Sigmoid colon (tissue), 6 donors: ENCODE measurements at regions not wholly inside any gene's neighbourhood (a gene's known extent, or its start where the extent isn't known, plus 50 kb on each side); places are given as distances from the start of the nearest gene placed in this dataset.
"Not testable (repeated sequence)": the region's sequence is repeated elsewhere in the genome, so short reads cannot be mapped to it uniquely, and the experiment has no call there.

Source experiments
- DNase-seq: peaks from one replicate; pipeline ENCODE4 v3.0.0-alpha.2; 2019
- H3K27ac ChIP-seq, 4 donors: fragments of 200-600 bp; sonication (generic); one replicate each; pipeline ENCODE4 v1.5.1; 2016 to 2019; ENCODE audit warnings: mild to moderate bottlenecking in 1 of 4
- H3K27me3 ChIP-seq, 3 donors: fragments of 200-600 bp; sonication (generic); one replicate each; pipeline ENCODE4 v1.5.1; 2019; ENCODE audit warnings: mild to moderate bottlenecking in 1 of 3
- H3K36me3 ChIP-seq, 4 donors: fragments of 200-600 bp; sonication (generic); one replicate each; pipeline ENCODE4 v1.5.1; 2016 to 2019
- H3K4me1 ChIP-seq, 4 donors: fragments of 200-600 bp; sonication (generic); one replicate each; pipeline ENCODE4 v1.5.1; 2017 to 2019
- H3K4me3 ChIP-seq, 4 donors: fragments of 200-600 bp; sonication (generic); one replicate each; pipeline ENCODE4 v1.5.1; 2017 to 2019; ENCODE audit warnings: mild to moderate bottlenecking in 2 of 4, moderate library complexity in 1 of 4
- H3K9me3 ChIP-seq, 4 donors: fragments of 200-600 bp in 3 of 4; sonication (generic) in 3 of 4; one replicate each; pipeline versions ENCODE4 v1.5.1 to v1.6.1; 2013 to 2019
- EP300 ChIP-seq, 4 donors: sonication (generic); formaldehyde crosslinking; IDR thresholded peaks; one replicate each; pipeline ENCODE4 v1.6.1; 2017; ENCODE audit warnings: antibody characterized with exemption in 4 of 4
- POLR2A ChIP-seq, 2 donors: fragments of 450-650 bp; IDR thresholded peaks; one replicate each; pipeline ENCODE4 v1.6.1; 2016; ENCODE audit warnings: antibody characterized with exemption in 2 of 2, mild to moderate bottlenecking in 2 of 2, moderate library complexity in 2 of 2
- POLR2AphosphoS5 ChIP-seq, 4 donors: sonication (generic); formaldehyde crosslinking; IDR thresholded peaks; one replicate each; pipeline ENCODE4 v1.6.1; 2017; ENCODE audit warnings: antibody characterized with exemption in 4 of 4
- WGBS, 2 donors: extraction: QIAGEN DNeasy Blood & Tissue Kit; methylation state at CpG; one replicate each; pipeline ENCODE4 v1.1.7; 2013; 5-methylcytosine and 5-hydroxymethylcytosine counted together
- intact Hi-C: fragments of 100-400 bp; cut with DNase I; formaldehyde crosslinking; loops from one replicate; pipeline ENCODE4 v1.15.1; 2023
- TF ChIP-seq, protein P1 (sequence below), 4 experiments: fragments of 450-650 bp in 3 of 4; fragments of 200-600 bp in 1 of 4; IDR thresholded peaks; one replicate each; pipeline ENCODE4 v1.5.1; 2016 to 2019; ENCODE audit warnings: antibody characterized with exemption in 4 of 4, mild to moderate bottlenecking in 3 of 4, moderate library complexity in 2 of 4
- donor health status: healthy with polysubstance abuse.
- donor health status: healthy.

DNA sequence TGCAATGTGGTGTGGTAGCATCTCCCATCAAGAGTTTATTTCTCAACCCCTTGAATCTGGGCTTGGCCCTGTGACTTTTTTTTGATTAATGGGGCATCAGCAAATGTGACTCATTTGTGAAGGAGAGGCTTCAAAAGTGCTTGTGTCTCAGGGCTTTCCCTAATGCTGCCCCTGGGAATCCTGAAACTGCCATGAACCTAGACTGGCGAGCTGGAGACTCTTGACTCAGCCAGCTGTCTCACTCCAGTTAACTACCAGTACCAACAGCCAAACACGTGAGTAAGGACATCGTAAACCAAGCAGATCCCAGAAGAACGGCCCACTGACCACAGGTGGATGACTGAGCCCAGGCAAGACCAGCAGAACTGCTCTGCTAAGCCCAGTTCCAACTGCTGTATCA is 72.8 kb upstream of the ADTRP start:
- Histone ChIP-seq H3K27me3 (no peaks in the 10 kb centered on the region), H3K9me3 (no peaks in the 10 kb centered on the region), H3K27ac (no peak overlapping the region), H3K4me3 (no peak overlapping the region), H3K36me3 (no peaks in the 10 kb centered on the region), H3K4me1 (peaks cover 0 to 15% (median 12%) of the 10 kb centered on the region in 4 donors)
- no peak for DNase-seq
- TF ChIP-seq POLR2A (IDR thresholded peaks at IDR 0.05) (no peak), POLR2AphosphoS5 (IDR thresholded peaks at IDR 0.05) (no peak), EP300 (IDR thresholded peaks at IDR 0.05) (no peak)
- TF ChIP-seq, protein P1, sequence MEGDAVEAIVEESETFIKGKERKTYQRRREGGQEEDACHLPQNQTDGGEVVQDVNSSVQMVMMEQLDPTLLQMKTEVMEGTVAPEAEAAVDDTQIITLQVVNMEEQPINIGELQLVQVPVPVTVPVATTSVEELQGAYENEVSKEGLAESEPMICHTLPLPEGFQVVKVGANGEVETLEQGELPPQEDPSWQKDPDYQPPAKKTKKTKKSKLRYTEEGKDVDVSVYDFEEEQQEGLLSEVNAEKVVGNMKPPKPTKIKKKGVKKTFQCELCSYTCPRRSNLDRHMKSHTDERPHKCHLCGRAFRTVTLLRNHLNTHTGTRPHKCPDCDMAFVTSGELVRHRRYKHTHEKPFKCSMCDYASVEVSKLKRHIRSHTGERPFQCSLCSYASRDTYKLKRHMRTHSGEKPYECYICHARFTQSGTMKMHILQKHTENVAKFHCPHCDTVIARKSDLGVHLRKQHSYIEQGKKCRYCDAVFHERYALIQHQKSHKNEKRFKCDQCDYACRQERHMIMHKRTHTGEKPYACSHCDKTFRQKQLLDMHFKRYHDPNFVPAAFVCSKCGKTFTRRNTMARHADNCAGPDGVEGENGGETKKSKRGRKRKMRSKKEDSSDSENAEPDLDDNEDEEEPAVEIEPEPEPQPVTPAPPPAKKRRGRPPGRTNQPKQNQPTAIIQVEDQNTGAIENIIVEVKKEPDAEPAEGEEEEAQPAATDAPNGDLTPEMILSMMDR (IDR thresholded peaks at IDR 0.05) = no peak
- 81 to 83% methylated on average over 4 of the region's 4 CpGs for WGBS, 2 donors
- intact Hi-C loops = no loop called here

DNA sequence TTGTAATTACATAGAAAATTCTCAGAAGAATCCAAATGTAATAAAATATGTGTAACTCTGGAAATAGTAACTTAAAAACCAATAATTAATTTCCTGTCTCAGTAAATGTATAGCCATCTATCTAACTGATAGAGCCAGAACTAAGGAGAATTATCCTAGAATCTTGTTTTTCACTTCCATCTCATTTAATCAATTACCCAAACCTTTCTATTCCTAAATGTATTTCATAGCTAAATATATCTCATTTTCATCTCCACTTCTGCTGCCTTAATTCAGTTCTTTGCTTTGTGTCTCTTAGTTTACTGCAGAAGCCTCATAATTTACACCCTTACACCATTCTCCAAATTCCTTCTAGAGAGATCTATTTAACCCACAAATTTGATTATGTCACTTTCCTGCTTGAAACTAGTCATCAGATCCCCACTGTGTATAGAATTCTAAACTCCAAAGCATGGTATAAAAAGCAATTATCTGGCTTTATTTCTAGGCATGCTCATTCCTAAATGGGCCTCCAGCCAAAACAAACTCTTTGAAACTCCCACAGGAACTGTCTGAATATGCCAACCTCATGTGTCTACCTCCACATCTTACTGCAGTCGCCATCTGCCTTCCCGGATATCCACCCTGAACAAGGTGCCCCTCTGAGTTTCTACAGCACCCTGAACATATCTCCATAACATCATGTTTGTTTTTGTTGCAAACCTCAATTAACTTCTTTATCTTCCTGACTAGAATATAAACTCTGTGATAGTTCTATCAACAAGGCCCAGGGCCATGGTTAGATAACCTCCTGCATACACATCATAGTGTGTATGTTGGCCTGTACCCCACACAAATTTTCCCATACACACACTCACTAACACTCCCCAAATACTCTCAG is 70.5 kb upstream of the ADTRP start:
- Histone ChIP-seq H3K27ac (no peak overlapping the region), H3K27me3 (no peaks in the 10 kb centered on the region), H3K4me3 (no peak overlapping the region), H3K36me3 (no peaks in the 10 kb centered on the region), H3K9me3 (no peaks in the 10 kb centered on the region), H3K4me1 (peaks cover 0 to 7% (median 4%) of the 10 kb centered on the region in 4 donors)
- 29 to 66% methylated on average over 2 of the region's 2 CpGs for WGBS, 2 donors
- TF ChIP-seq POLR2AphosphoS5 (IDR thresholded peaks at IDR 0.05) = no peak
- TF ChIP-seq, protein P1 (IDR thresholded peaks at IDR 0.05) = no peak
- no peak for TF ChIP-seq POLR2A (IDR thresholded peaks at IDR 0.05)
- no peak for TF ChIP-seq EP300 (IDR thresholded peaks at IDR 0.05)
- DNase-seq = no peak
- intact Hi-C loops = no loop called here

DNA sequence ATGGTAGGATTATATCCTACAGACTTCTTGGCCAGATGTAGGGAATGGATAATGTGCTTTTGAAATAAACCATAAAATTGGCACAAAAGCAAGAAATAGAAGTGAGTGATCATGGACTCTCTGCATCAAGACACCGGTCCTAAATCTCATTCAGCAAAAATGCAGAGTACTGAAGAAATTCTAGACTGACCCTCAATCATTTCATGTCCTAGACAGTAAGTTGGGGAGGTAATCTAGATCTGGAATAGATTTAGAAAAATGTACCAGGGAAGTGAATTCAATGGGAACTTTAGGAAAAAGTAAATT is 69.7 kb upstream of the ADTRP start:
- no peaks in the 10 kb centered on the region for H3K4me1 ChIP-seq
- DNase-seq = no peak
- H3K36me3 ChIP-seq = no peaks in the 10 kb centered on the region
- intact Hi-C loops = no loop called here
- 94% methylated on average over 1 of the region's 1 CpG for WGBS, 2 donors
- H3K27ac ChIP-seq = no peak overlapping the region
- no peaks in the 10 kb centered on the region for H3K9me3 ChIP-seq
- H3K4me3 ChIP-seq = no peak overlapping the region
- TF ChIP-seq EP300 (IDR thresholded peaks at IDR 0.05) (no peak), POLR2AphosphoS5 (IDR thresholded peaks at IDR 0.05) (no peak), POLR2A (IDR thresholded peaks at IDR 0.05) (no peak)
- TF ChIP-seq, protein P1 (IDR thresholded peaks at IDR 0.05) = no peak
- no peaks in the 10 kb centered on the region for H3K27me3 ChIP-seq

DNA sequence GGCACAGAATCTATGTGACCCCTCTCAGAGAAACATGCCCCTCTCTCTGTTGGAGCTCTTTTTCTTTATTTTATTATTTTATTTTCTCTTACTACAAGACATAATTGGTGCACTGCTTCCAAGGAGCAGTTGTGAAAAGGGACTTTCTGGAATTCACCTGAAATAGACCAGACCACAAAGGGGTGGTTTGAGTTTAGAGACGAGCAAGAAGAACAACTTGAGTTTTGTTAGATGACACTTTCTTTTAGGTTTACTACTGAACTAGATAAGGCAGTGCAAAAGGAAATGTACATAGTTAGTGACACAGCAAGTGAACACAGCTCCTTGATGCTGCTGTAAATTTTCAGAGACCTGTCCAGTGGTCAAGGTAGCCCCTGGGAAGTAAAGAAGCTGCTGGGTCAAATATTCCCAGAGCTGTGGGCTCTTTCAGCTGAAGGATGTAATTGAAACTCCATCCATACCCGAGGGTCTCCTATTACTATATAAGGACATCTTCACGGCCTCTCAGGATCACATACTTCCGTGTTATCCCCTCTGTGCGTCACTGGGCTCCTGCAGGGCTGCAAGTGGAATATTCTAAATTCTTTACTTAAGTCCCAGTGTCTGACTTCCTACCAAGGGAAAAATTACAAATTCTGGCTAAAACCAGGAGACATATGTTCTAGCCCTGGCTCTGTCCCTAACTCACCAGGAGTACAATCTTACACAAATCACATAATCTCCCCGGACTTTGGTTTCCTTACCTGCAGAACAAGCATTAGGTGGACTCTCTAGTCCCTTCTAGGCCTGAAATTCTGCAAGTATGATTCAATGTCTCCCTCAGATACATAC is 69.1 kb upstream of the ADTRP start:
- intact Hi-C loops = no loop called here
- WGBS, 2 donors = 88 to 91% methylated on average over 6 of the region's 6 CpGs
- no peak overlapping the region for H3K27ac ChIP-seq

DNA sequence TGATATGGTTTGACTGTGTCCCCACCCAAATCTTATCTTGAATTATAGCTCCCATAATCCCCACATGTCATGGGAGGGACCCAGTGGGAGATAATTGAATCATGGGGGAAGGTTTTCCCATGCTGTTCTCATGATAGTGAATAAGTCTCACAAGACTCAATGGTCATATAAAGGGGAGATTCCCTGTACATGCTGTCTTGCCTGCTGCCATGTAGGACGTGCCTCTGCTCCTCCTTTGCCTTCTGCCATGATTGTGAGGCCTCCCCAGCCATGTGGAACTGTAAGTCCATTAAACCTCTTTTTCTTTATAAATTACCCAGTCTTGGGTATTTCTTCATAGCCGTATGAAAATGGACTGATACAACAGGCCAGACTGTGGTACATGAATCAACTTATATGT is 68.5 kb upstream of the ADTRP start:
- WGBS, 2 donors = 92% methylated on average over 2 of the region's 2 CpGs
- H3K27me3 ChIP-seq, H3K4me3 ChIP-seq, intact Hi-C loops, H3K9me3 ChIP-seq, DNase-seq, H3K36me3 ChIP-seq, H3K27ac ChIP-seq, H3K4me1 ChIP-seq: not testable (repeated sequence)

More for the DNA sequence above, 69.1 kb upstream of the ADTRP start:
- no peak for TF ChIP-seq EP300 (IDR thresholded peaks at IDR 0.05)
- no peak for TF ChIP-seq POLR2AphosphoS5 (IDR thresholded peaks at IDR 0.05)
- TF ChIP-seq, protein P1 (IDR thresholded peaks at IDR 0.05) = no peak
- no peak for TF ChIP-seq POLR2A (IDR thresholded peaks at IDR 0.05)
- no peaks in the 10 kb centered on the region for H3K9me3 ChIP-seq
- no peaks in the 10 kb centered on the region for H3K4me1 ChIP-seq
- no peak for DNase-seq
- H3K36me3 ChIP-seq = no peaks in the 10 kb centered on the region
- H3K4me3 ChIP-seq = no peak overlapping the region
- H3K27me3 ChIP-seq = no peaks in the 10 kb centered on the region
